ENCODE measurements at regions not wholly inside any gene's neighbourhood (a gene's known extent, or its start where the extent isn't known, plus 50 kb on each side); places are given as distances from the start of the nearest gene placed in this dataset.

DNA sequence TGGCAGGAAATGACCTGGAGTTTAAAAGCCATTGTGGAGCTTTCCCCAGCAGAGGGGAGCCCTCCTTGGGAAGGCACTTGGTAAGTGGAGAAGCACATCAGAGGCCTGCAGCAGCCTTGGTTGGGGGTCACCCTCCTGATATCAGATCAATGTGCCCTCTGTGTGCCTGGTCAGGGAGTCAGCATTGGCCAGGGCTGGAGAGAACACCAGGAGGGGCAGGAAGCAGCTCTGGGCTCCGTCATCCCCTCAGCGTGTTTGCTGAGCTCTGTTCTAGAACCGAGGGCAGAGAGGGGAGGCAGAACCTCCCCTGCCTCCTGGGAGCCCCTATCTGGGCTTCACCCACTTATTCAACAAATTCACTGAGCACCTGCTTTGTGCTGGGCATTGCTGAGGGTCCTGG, 846.0 kb downstream of the TBC1D22A start:
- DNase-seq (ENCODE audit: low spot score): no peak
- TF ChIP-seq, protein P1, sequence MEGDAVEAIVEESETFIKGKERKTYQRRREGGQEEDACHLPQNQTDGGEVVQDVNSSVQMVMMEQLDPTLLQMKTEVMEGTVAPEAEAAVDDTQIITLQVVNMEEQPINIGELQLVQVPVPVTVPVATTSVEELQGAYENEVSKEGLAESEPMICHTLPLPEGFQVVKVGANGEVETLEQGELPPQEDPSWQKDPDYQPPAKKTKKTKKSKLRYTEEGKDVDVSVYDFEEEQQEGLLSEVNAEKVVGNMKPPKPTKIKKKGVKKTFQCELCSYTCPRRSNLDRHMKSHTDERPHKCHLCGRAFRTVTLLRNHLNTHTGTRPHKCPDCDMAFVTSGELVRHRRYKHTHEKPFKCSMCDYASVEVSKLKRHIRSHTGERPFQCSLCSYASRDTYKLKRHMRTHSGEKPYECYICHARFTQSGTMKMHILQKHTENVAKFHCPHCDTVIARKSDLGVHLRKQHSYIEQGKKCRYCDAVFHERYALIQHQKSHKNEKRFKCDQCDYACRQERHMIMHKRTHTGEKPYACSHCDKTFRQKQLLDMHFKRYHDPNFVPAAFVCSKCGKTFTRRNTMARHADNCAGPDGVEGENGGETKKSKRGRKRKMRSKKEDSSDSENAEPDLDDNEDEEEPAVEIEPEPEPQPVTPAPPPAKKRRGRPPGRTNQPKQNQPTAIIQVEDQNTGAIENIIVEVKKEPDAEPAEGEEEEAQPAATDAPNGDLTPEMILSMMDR (IDR thresholded peaks at IDR 0.05): no peak
- H3K27ac ChIP-seq: no peak overlapping the region
- H3K4me3 ChIP-seq: no peak overlapping the region

DNA sequence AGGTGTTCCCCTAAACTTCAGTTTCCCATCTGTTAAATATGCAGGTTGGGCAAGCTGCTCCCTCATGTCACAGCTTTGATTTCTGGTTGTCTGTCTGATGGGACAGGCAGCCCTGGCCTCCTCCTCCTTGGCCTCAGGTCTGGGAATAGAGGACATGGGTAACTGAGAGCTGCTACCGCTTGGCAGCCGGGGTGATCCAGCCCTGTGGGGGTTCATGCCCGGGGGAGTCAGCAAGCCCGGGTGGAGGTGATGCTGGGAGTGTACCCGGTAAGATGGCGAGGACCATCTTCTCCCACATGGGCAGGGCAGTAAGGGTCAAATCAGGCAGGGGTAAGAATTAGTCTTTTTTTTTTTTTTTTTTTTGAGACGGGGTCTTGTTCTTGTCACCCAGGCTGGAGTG, 845.0 kb downstream of the TBC1D22A start:
- no peak for DNase-seq (ENCODE audit: low spot score)
- TF ChIP-seq, protein P1 (IDR thresholded peaks at IDR 0.05): no peak
- no peak overlapping the region for H3K4me3 ChIP-seq
- no peak overlapping the region for H3K27ac ChIP-seq

DNA sequence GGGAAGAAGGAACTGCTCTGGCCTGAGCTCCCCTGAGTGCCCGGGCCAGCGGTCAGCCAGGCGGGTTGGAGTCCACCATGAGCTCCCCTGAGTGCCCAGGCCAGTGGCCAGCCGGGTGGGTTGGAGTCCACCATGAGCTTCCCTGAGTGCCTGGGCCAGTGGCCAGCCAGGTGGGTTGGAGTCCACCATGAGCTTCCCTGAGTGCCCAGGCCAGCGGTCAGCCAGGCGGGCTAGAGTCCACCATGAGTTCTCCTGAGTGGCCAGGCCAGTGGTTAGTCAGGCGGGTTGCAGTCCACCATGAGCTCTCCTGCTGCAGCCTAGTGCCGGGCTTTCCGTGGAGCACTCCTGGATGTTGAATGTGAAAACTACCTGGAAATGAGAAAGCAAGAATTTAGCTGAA, 844.0 kb downstream of the TBC1D22A start:
- H3K4me3 ChIP-seq: no peak overlapping the region
- no peak overlapping the region for H3K27ac ChIP-seq
- DNase-seq (ENCODE audit: low spot score): no peak

DNA sequence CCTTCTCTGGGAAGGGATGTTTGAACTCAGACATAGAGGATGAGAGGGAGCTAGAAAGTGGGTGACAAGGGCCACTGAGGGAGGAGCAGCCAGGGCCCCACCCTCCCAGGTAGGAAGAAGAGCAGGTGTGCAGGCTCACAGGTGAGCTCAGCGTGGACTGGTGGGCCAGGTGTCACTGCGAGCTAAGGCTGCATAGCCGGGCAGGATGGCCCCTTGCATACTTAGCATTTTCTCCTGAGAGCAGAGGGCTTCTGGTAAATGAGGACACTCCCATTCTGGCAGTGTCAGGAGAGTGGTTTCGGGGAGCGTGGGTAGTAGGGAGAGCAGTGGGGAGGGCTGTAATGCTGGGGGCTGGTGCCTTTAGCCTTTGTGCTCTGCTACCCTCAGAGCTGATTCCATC, 843.4 kb downstream of the TBC1D22A start:
- TF ChIP-seq, protein P1 (IDR thresholded peaks at IDR 0.05): no peak
- Histone ChIP-seq H3K27ac (no peak overlapping the region), H3K4me3 (no peak overlapping the region)
- peak; percentile 22 for DNase-seq (ENCODE audit: low spot score)

More for the DNA sequence above, 844.0 kb downstream of the TBC1D22A start:
- TF ChIP-seq, protein P1 (IDR thresholded peaks at IDR 0.05): no peak

DNA sequence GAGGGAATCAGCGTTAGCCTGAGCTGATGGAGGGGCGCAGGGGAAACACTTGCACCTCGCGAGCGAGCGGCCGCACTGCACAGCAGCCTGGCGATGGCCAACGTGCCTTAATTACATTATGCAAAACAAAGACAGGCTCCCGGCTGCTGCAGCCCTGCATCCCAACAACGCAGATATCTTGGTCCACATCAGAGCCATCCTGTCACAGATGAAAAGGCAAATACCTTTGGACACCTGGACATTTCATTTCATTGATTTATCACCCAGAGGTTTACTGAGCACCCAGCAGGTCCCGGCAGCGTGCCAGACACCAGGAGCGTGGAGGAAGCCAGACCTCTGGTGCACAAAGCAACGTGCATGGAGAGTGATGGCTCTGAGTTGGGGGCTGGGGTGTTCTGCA, 843.0 kb downstream of the TBC1D22A start:
- TF ChIP-seq, protein P1 (IDR thresholded peaks at IDR 0.05): no peak
- no peak overlapping the region for H3K27ac ChIP-seq
- DNase-seq (ENCODE audit: low spot score): no peak
- H3K4me3 ChIP-seq: no peak overlapping the region

DNA sequence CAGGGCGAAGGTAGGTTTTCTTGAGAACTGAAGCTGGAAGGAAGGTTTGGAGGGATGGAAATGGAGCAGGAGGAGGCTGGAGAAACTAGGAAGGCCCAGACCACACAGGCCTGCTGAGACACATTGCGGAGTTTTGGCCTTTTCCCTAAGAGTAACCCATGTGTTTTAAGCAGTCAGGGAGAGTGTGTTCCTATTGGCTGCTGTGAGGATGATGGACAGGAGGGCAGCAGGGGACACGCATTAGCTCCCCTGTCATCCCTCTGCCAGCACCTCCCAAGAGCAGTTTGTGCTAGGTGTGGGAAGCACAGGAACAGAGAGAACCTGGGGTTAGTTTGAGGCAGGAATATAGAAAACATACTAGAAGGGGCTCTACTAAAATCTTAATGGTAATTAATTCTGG, 842.1 kb downstream of the TBC1D22A start:
- DNase-seq (ENCODE audit: low spot score): peak; percentile 24

DNA sequence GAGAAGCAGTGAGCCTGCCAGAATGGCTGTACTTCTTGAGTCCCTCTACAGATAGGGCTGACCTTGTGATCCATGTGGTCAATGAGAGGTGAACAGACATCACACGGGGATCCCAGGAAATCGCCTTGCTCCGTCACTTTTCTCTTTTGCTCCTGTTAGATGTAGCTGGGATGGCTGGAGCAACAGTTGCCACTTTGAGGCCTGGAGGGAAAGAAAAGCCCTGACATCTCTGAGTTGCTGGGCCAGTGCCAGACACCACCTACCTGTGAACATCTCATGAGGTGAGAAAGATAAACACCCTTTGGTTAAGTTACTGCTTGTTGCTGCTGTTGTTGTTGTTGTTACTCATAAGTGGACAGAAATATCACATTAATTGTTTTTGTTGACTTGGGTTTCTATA, 840.3 kb downstream of the TBC1D22A start:
- Histone ChIP-seq H3K27ac (no peak overlapping the region), H3K4me3 (no peak overlapping the region)
- peak; percentile 24 for DNase-seq (ENCODE audit: low spot score)
- TF ChIP-seq, protein P1 (IDR thresholded peaks at IDR 0.05): no peak

More for the DNA sequence above, 842.1 kb downstream of the TBC1D22A start:
- Histone ChIP-seq H3K27ac (no peak overlapping the region), H3K4me3 (no peak overlapping the region)
- TF ChIP-seq, protein P1 (IDR thresholded peaks at IDR 0.05): no peak
